Muscle layer of colon (tissue), 2 donors: ENCODE measurements at regions not wholly inside any gene's neighbourhood (a gene's known extent, or its start where the extent isn't known, plus 50 kb on each side); places are given as distances from the start of the nearest gene placed in this dataset.

Source experiments
- H3K27ac ChIP-seq: one replicate; pipeline ENCODE4 v1.7.0; 2013; ENCODE audit warnings: low read depth, mild to moderate bottlenecking, low read length, moderate library complexity
- H3K27me3 ChIP-seq, 2 donors: one replicate each; pipeline ENCODE4 v1.7.0; 2013; ENCODE audit warnings: low read length in 2 of 2, mild to moderate bottlenecking in 2 of 2; ENCODE audit not compliant: insufficient read depth in 2 of 2, control insufficient read depth in 1 of 2
- H3K36me3 ChIP-seq: one replicate; pipeline ENCODE4 v1.7.0; 2013; ENCODE audit warnings: mild to moderate bottlenecking, low read length; ENCODE audit not compliant: insufficient read depth
- H3K4me1 ChIP-seq: one replicate; pipeline ENCODE4 v1.7.0; 2013; ENCODE audit warnings: mild to moderate bottlenecking, low read length; ENCODE audit not compliant: insufficient read depth
- H3K4me3 ChIP-seq, 2 donors: one replicate each; pipeline ENCODE4 v1.7.0; 2013; ENCODE audit warnings: low read length in 2 of 2, low read depth in 1 of 2, mild to moderate bottlenecking in 1 of 2, moderate library complexity in 1 of 2
- H3K9ac ChIP-seq: one replicate; pipeline ENCODE4 v1.7.0; 2013; ENCODE audit warnings: low read length
- H3K9me3 ChIP-seq: one replicate; pipeline ENCODE4 v1.7.0; 2013; ENCODE audit warnings: mild to moderate bottlenecking, low read length
- donor health status: abdominal sarcoma.
- donor health status: Adenocarcinoma of cecum.

DNA sequence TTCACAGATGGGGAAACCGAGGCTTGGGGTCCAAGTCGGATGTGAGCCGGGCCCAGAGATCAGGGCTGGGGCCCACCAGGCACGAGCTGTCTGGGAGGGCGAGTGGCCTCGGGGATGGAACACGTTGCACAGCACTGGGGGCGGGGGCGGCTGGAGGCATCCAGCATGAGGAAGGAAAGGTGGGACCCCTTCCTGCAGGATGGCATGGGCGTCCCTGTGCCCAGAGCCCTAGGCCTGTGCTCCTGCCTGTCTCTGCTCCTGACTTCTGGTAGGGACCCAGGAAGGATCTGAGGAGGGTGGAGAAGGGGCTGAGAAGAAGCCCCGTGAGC, 183.4 kb downstream of the KIF26A start:
- Histone ChIP-seq H3K9ac (no peak overlapping the region), H3K36me3 (no peaks in the 10 kb centered on the region), H3K27ac (no peak overlapping the region), H3K27me3 (peaks cover 0 to 24% of the 10 kb centered on the region in 2 donors), H3K9me3 (no peaks in the 10 kb centered on the region), H3K4me1 (no peaks in the 10 kb centered on the region), H3K4me3 (no peak overlapping the region)

- H3K36me3 ChIP-seq = no peaks in the 10 kb centered on the region
- H3K27ac ChIP-seq = no peak overlapping the region
- H3K9ac ChIP-seq = no peak overlapping the region
- peaks cover 0 to 24% of the 10 kb centered on the region in 2 donors for H3K27me3 ChIP-seq
- H3K4me3 ChIP-seq = no peak overlapping the region
- H3K9me3 ChIP-seq = no peaks in the 10 kb centered on the region
- H3K4me1 ChIP-seq = no peaks in the 10 kb centered on the region
Measured at GRCh38 chr14:104322531-104323366, 184.4 kb downstream of the KIF26A start.

DNA sequence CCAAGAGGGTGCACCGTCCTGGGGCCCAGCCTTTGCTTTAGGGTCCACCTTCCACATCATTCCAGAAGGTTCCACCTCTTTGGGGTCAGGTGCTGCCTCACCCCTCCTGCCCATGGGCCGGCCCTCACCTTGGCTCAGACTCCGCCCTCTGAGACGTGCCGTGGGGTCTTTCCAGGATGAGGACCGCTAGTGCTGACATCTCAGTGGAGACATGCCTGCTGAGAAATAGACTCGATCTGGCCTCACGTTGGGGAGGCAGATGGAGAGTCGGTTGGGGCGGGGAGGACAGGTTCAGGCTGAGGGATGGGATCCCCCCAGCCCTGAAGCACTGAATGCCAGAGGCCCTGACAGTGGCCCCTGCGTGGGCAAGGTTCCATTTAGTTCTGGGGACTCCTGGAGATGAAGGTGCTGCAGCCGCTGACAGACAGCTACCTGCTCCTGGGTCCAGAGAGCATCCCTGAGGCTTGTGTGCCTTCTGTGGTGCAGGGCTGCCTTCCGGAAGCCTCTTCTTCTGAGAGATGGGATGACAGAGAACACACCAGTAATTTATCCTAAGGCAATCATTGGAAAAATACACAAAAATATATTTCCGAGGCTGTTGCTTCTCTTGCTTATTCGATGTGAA, 185.3 kb downstream of the KIF26A start:
- H3K36me3 ChIP-seq = no peaks in the 10 kb centered on the region
- no peak overlapping the region for H3K27ac ChIP-seq
- no peaks in the 10 kb centered on the region for H3K9me3 ChIP-seq
- no peak overlapping the region for H3K4me3 ChIP-seq
- peaks cover 0 to 24% of the 10 kb centered on the region in 2 donors for H3K27me3 ChIP-seq
- no peaks in the 10 kb centered on the region for H3K4me1 ChIP-seq
- no peak overlapping the region for H3K9ac ChIP-seq

DNA sequence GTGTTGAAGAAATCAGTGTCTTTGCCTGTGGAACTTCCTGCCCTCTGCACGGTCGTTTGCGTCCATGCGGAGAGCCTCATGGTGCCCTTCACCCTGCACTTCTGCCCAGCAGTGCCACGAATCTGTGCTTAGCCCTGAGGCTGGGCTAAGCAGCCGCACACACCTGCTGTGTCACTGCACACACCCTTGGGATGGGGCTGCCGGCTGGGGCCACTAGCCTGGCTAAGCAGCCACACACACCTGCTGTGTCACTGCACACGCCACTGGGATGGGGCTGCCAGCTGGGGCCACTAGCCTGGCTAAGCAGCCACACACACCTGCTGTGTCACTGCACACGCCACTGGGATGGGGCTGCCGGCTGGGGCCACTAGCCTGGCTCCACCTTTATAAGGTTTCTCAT, 188.5 kb downstream of the KIF26A start:
- Histone ChIP-seq H3K4me1 (no peaks in the 10 kb centered on the region), H3K36me3 (no peaks in the 10 kb centered on the region), H3K27ac (no peak overlapping the region), H3K9me3 (no peaks in the 10 kb centered on the region), H3K9ac (no peak overlapping the region), H3K4me3 (no peak overlapping the region), H3K27me3 (peaks cover 0 to 11% of the 10 kb centered on the region in 2 donors)

DNA sequence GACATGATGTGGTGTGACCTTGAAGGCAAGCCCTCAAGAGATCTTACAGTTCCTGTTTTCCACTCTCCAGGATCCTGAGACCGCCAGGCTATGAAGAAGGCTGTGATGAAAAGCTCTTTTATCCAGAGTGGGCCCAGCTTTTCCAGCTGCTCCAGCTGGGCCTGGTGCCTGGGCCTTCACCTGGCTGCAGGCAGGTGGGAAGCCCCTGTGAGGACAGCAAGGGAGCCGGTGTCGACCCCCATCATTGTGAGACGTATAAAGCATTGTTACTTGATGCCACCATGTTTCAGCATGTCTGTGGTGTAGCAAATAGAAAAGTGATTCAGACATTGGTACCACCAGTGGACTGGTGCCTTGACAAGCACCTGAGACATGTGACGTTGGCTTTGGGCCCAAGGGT, 190.2 kb downstream of the KIF26A start:
- no peaks in the 10 kb centered on the region for H3K36me3 ChIP-seq
- H3K27me3 ChIP-seq = peaks cover 0 to 2% of the 10 kb centered on the region in 2 donors
- no peak overlapping the region for H3K27ac ChIP-seq
- H3K9me3 ChIP-seq = no peaks in the 10 kb centered on the region
- no peak overlapping the region for H3K4me3 ChIP-seq
- H3K4me1 ChIP-seq = no peaks in the 10 kb centered on the region
- H3K9ac ChIP-seq = no peak overlapping the region

DNA sequence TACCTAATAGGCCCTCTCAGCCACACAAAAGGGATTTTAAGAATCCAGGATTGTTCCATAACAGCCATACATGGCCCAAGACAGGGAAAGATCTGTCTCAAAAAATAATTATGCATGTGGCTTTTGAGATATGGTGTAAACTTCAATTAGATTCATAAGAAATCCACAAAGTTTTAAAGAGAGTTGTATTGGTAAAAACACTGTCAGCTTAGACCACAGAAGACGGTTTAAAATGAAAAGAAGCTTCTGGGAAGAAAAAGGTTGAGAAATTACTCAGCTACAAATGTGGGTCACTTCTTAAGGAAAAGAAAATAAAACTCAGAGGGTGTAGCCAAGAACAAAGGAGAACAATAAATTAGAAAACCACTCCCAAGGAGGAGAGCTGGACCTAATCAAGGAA, 191.4 kb downstream of the KIF26A start:
- Histone ChIP-seq H3K27me3 (no peaks in the 10 kb centered on the region), H3K9ac (no peak overlapping the region)

DNA sequence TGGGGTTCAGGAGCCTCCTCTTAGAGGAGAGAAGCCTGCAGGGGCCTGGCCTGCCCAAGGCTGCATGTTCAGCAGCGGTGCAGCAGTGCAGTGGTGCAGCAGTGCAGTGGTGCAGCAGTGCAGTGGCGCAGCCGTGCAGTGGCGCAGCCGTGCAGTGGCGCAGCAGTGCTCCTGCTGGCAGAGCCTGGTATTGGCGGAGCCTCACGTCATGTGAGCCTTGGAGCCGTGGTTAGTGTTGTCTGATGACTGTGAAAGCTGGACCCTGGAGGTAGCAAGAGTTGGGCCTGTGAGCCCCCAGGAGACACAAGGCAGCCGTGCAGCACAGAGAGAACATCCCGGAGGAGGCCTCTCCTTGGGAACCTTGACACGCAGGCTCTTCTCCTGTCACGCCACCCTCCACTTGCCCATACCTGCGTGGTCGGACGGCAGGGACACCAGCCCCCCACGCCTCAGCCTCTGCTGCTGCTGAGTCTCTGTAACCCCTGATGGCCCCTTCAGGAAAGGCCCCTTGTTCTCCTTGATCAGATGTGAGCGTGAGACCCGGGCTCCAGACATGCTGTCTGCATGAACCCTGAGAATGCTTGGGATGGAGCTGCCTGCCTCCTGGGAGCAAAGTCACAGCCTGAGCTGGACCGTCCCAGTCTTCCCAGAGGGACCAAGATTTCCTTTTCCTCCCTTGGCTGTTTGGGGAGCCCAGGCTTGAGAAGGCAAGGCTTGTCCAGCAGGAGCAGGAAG, 193.7 kb downstream of the KIF26A start:
- H3K27me3 ChIP-seq = no peaks in the 10 kb centered on the region
- H3K9ac ChIP-seq = no peak overlapping the region
- no peaks in the 10 kb centered on the region for H3K4me1 ChIP-seq
- no peaks in the 10 kb centered on the region for H3K36me3 ChIP-seq
- no peak overlapping the region for H3K27ac ChIP-seq
- no peak overlapping the region for H3K4me3 ChIP-seq
- no peaks in the 10 kb centered on the region for H3K9me3 ChIP-seq

More for the DNA sequence above, 191.4 kb downstream of the KIF26A start:
- Histone ChIP-seq H3K4me3 (no peak overlapping the region), H3K36me3 (no peaks in the 10 kb centered on the region), H3K27ac (no peak overlapping the region), H3K9me3 (no peaks in the 10 kb centered on the region), H3K4me1 (no peaks in the 10 kb centered on the region)

- Histone ChIP-seq H3K9me3 (no peaks in the 10 kb centered on the region), H3K27ac (no peak overlapping the region), H3K9ac (no peak overlapping the region), H3K27me3 (no peaks in the 10 kb centered on the region), H3K4me1 (no peaks in the 10 kb centered on the region), H3K36me3 (no peaks in the 10 kb centered on the region), H3K4me3 (no peak overlapping the region)
Measured at GRCh38 chr14:104332634-104333270, 194.4 kb downstream of the KIF26A start.

DNA sequence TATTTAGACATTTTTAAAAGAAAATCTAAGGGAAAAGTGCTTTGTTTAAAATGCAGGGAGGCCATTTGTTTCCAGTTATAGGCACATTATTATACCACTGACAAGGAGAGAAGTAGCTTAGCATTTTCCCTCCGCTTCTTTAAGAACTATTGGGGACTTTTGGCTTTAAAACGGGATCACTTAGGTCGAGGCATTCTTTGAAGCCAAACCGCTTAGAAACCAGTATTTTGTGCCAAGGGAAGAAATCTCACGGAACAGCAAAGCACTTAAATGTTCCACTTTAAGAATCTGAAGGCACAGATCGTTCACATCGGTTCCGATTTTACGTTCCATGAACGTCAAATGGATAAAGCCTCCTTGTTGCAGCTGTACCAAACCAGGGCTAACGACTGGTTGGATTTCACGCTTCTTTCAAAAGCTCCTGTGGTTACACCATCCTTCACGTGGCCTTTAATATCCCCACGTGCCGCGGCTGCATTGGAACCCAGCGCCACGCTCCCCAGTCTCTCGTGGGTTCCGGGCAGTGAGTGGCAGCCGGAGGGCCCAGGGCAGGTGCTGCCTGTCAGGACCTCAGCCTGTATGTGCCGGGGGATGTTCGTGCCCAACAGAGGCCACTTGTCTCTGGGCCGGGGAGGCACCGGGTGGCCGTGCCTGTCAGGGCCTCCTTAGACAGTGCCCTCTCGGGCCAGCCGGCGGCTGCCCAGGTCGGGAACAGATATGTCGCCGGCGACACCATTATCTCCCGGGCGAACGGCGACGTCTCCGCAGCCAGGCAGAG, 195.4 kb downstream of the KIF26A start:
- H3K9me3 ChIP-seq = no peaks in the 10 kb centered on the region

GRCh38 chr14:104334424-104335161, 196.2 kb downstream of the KIF26A start:
- Histone ChIP-seq H3K36me3 (no peaks in the 10 kb centered on the region), H3K27ac (no peak overlapping the region), H3K9me3 (no peaks in the 10 kb centered on the region), H3K4me3 (no peak overlapping the region), H3K9ac (no peak overlapping the region), H3K27me3 (no peaks in the 10 kb centered on the region), H3K4me1 (no peaks in the 10 kb centered on the region)

More for the DNA sequence above, 195.4 kb downstream of the KIF26A start:
- H3K36me3 ChIP-seq = no peaks in the 10 kb centered on the region
- no peaks in the 10 kb centered on the region for H3K27me3 ChIP-seq
- H3K4me3 ChIP-seq = no peak overlapping the region
- no peak overlapping the region for H3K9ac ChIP-seq
- H3K4me1 ChIP-seq = no peaks in the 10 kb centered on the region
- H3K27ac ChIP-seq = no peak overlapping the region
